Panc1 (cell line): ENCODE measurements at regions not wholly inside any gene's neighbourhood (a gene's known extent, or its start where the extent isn't known, plus 50 kb on each side); places are given as distances from the start of the nearest gene placed in this dataset.
"Not testable (repeated sequence)": the region's sequence is repeated elsewhere in the genome, so short reads cannot be mapped to it uniquely, and the experiment has no call there.

Source experiments
- TF ChIP-seq, protein P1 (sequence below): fragments of 450-650 bp; IDR thresholded peaks from 2 replicates; pipeline ENCODE4 v1.5.1; 2017; ENCODE audit warnings: mild to moderate bottlenecking
- TF ChIP-seq, protein P2 (sequence below), 2 experiments: IDR thresholded peaks; 2 replicates each; pipeline ENCODE4 v1.6.1; 2011 to 2012; ENCODE audit warnings: low read depth in 2 of 2, control low read depth in 1 of 2, low read length in 1 of 2, mild to moderate bottlenecking in 1 of 2, moderate library complexity in 1 of 2; ENCODE audit not compliant: insufficient read depth in 1 of 2

DNA sequence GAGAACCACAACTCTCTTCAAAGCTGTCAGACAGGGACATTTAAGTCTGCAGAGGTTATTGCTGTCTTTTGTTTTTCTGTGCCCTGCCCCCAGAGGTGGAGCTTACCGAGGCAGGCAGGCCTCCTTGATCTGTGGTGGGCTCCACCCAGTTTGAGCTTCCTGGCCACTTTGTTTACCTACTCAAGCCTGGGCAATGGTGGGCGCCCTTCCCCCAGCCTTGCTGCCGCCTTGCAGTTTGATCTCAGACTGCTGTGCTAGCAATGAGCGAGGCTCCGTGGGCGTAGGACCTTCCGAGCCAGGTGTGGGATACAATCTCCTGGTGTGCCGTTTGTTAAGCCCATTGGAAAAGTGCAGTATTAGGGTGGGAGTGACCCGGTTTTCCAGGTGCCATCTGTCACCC lies 822.1 kb downstream of the KCNMA1 start:
- TF ChIP-seq, protein P1, sequence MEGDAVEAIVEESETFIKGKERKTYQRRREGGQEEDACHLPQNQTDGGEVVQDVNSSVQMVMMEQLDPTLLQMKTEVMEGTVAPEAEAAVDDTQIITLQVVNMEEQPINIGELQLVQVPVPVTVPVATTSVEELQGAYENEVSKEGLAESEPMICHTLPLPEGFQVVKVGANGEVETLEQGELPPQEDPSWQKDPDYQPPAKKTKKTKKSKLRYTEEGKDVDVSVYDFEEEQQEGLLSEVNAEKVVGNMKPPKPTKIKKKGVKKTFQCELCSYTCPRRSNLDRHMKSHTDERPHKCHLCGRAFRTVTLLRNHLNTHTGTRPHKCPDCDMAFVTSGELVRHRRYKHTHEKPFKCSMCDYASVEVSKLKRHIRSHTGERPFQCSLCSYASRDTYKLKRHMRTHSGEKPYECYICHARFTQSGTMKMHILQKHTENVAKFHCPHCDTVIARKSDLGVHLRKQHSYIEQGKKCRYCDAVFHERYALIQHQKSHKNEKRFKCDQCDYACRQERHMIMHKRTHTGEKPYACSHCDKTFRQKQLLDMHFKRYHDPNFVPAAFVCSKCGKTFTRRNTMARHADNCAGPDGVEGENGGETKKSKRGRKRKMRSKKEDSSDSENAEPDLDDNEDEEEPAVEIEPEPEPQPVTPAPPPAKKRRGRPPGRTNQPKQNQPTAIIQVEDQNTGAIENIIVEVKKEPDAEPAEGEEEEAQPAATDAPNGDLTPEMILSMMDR, result not testable (repeated sequence)
- TF ChIP-seq, protein P2, sequence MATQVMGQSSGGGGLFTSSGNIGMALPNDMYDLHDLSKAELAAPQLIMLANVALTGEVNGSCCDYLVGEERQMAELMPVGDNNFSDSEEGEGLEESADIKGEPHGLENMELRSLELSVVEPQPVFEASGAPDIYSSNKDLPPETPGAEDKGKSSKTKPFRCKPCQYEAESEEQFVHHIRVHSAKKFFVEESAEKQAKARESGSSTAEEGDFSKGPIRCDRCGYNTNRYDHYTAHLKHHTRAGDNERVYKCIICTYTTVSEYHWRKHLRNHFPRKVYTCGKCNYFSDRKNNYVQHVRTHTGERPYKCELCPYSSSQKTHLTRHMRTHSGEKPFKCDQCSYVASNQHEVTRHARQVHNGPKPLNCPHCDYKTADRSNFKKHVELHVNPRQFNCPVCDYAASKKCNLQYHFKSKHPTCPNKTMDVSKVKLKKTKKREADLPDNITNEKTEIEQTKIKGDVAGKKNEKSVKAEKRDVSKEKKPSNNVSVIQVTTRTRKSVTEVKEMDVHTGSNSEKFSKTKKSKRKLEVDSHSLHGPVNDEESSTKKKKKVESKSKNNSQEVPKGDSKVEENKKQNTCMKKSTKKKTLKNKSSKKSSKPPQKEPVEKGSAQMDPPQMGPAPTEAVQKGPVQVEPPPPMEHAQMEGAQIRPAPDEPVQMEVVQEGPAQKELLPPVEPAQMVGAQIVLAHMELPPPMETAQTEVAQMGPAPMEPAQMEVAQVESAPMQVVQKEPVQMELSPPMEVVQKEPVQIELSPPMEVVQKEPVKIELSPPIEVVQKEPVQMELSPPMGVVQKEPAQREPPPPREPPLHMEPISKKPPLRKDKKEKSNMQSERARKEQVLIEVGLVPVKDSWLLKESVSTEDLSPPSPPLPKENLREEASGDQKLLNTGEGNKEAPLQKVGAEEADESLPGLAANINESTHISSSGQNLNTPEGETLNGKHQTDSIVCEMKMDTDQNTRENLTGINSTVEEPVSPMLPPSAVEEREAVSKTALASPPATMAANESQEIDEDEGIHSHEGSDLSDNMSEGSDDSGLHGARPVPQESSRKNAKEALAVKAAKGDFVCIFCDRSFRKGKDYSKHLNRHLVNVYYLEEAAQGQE (IDR thresholded peaks at IDR 0.05; ENCODE audit: insufficient read depth in 1 of 2, low read depth in 2 of 2, low read length in 1 of 2), result not testable (repeated sequence)
